HEK293 (cell line): ENCODE measurements at regions not wholly inside any gene's neighbourhood (a gene's known extent, or its start where the extent isn't known, plus 50 kb on each side); places are given as distances from the start of the nearest gene placed in this dataset.

Source experiments
- CTCF ChIA-PET: fragments of 350-600 bp; formaldehyde crosslinking; extraction: SDS; loops from one replicate; lab custom pipeline; 2021; ENCODE audit warnings: antibody characterized with exemption; lab: Yijun Ruan, JAX
- POLR2A ChIA-PET: fragments of 300-600 bp; formaldehyde crosslinking; extraction: SDS; loops from one replicate; lab custom pipeline; 2020; ENCODE audit warnings: antibody characterized with exemption, inconsistent platforms; lab: Yijun Ruan, JAX
- H3K27ac ChIP-seq: fragments of 200-500 bp; sonication (Bioruptor generic); 2 replicates; pipeline ENCODE4 v1.5.1; 2014; ENCODE audit warnings: low read depth, low read length, control low read depth, inconsistent platforms; ENCODE audit errors: extremely low read depth
- H3K36me3 ChIP-seq, 2 experiments: fragments of 200-500 bp in 1 of 2; sonication (Bioruptor generic) in 1 of 2; 1 replicate in 1 of 2; 2 replicates in 1 of 2; pipeline ENCODE4 v1.5.1; 2014 to 2017; ENCODE audit warnings: inconsistent platforms in 2 of 2, low read length in 2 of 2; ENCODE audit not compliant: control insufficient read depth in 2 of 2, insufficient read depth in 1 of 2
- H3K4me1 ChIP-seq: fragments of 200-500 bp; sonication (Bioruptor generic); 2 replicates; pipeline ENCODE4 v1.5.1; 2014; ENCODE audit warnings: mild to moderate bottlenecking, low read length, inconsistent platforms; ENCODE audit not compliant: control insufficient read depth, insufficient read depth
- H3K4me3 ChIP-seq: 2 replicates; pipeline ENCODE4 v1.5.1; 2011; ENCODE audit warnings: low read depth, mild to moderate bottlenecking, control low read depth, low read length, moderate library complexity
- H3K9me3 ChIP-seq: fragments of 200-500 bp; sonication (Bioruptor generic); 2 replicates; pipeline ENCODE4 v1.5.1; 2014; ENCODE audit warnings: low read depth, low read length, inconsistent platforms; ENCODE audit not compliant: control insufficient read depth, insufficient read depth
- KLF10 ChIP-seq: fragments of 450-650 bp; IDR thresholded peaks from 2 replicates; pipeline ENCODE4 v1.5.1; 2018; ENCODE audit warnings: missing biosample characterization, mild to moderate bottlenecking, missing genetic modification characterization
- KLF16 ChIP-seq: fragments of 450-650 bp; formaldehyde crosslinking; IDR thresholded peaks from 2 replicates; pipeline ENCODE4 v1.5.1; 2017; ENCODE audit warnings: missing biosample characterization, missing genetic modification characterization
- KLF7 ChIP-seq: fragments of 450-650 bp; formaldehyde crosslinking; IDR thresholded peaks from 2 replicates; pipeline ENCODE4 v1.5.1; 2016; ENCODE audit warnings: missing biosample characterization, missing genetic modification characterization, borderline replicate concordance
- KLF8 ChIP-seq: fragments of 450-650 bp; formaldehyde crosslinking; IDR thresholded peaks from 2 replicates; pipeline ENCODE4 v1.5.1; 2016; ENCODE audit warnings: missing biosample characterization, missing genetic modification characterization
- PRDM1 ChIP-seq: fragments of 450-650 bp; formaldehyde crosslinking; IDR thresholded peaks from 2 replicates; pipeline ENCODE4; 2016; ENCODE audit warnings: missing biosample characterization, missing genetic modification characterization
- RBAK ChIP-seq: fragments of 450-650 bp; formaldehyde crosslinking; IDR thresholded peaks from 2 replicates; pipeline ENCODE4 v1.5.1; 2016; ENCODE audit warnings: missing biosample characterization, missing genetic modification characterization
- SP3 ChIP-seq: fragments of 450-650 bp; formaldehyde crosslinking; IDR thresholded peaks from 2 replicates; pipeline ENCODE4 v1.5.1; 2016; ENCODE audit warnings: missing biosample characterization, missing genetic modification characterization
- ZEB2 ChIP-seq: fragments of 450-650 bp; formaldehyde crosslinking; IDR thresholded peaks from 2 replicates; pipeline ENCODE4 v1.5.1; 2016; ENCODE audit warnings: missing biosample characterization, missing genetic modification characterization
- ZIC2 ChIP-seq: fragments of 450-650 bp; formaldehyde crosslinking; IDR thresholded peaks from 2 replicates; pipeline ENCODE4 v1.5.1; 2016; ENCODE audit warnings: missing biosample characterization, missing genetic modification characterization
- ZNF155 ChIP-seq: fragments of 450-650 bp; formaldehyde crosslinking; IDR thresholded peaks from 2 replicates; pipeline ENCODE4 v1.5.1; 2016; ENCODE audit warnings: missing biosample characterization, missing genetic modification characterization
- ZNF19 ChIP-seq: fragments of 450-650 bp; formaldehyde crosslinking; IDR thresholded peaks from 2 replicates; pipeline ENCODE4; 2016; ENCODE audit warnings: missing biosample characterization, missing genetic modification characterization, low read depth
- ZNF211 ChIP-seq: fragments of 450-650 bp; formaldehyde crosslinking; IDR thresholded peaks from 2 replicates; pipeline ENCODE4 v1.5.1; 2016; ENCODE audit warnings: low read depth, missing biosample characterization, missing genetic modification characterization
- ZNF214 ChIP-seq: fragments of 450-650 bp; formaldehyde crosslinking; IDR thresholded peaks from 2 replicates; pipeline ENCODE4 v1.5.1; 2017; ENCODE audit warnings: missing biosample characterization, mild to moderate bottlenecking, missing genetic modification characterization, borderline replicate concordance
- ZNF23 ChIP-seq: fragments of 450-650 bp; formaldehyde crosslinking; IDR thresholded peaks from 2 replicates; pipeline ENCODE4 v1.5.1; 2016; ENCODE audit warnings: missing biosample characterization, missing genetic modification characterization, borderline replicate concordance
- ZNF24 ChIP-seq: fragments of 450-650 bp; formaldehyde crosslinking; IDR thresholded peaks from 2 replicates; pipeline ENCODE4 v1.5.1; 2016; ENCODE audit warnings: missing biosample characterization, missing genetic modification characterization
- ZNF366 ChIP-seq: fragments of 450-650 bp; formaldehyde crosslinking; conservative IDR thresholded peaks from 2 replicates; pipeline ENCODE4 v1.5.1; 2016; ENCODE audit warnings: missing biosample characterization, missing genetic modification characterization
- ZNF394 ChIP-seq: fragments of 450-650 bp; formaldehyde crosslinking; IDR thresholded peaks from 2 replicates; pipeline ENCODE4 v1.5.1; 2016; ENCODE audit warnings: missing biosample characterization, missing genetic modification characterization, mild to moderate bottlenecking, moderate library complexity, borderline replicate concordance
- ZNF416 ChIP-seq: fragments of 450-650 bp; formaldehyde crosslinking; IDR thresholded peaks from 2 replicates; pipeline ENCODE4 v1.5.1; 2016; ENCODE audit warnings: missing biosample characterization, missing genetic modification characterization
- ZNF423 ChIP-seq: fragments of 450-650 bp; formaldehyde crosslinking; IDR thresholded peaks from 2 replicates; pipeline ENCODE4 v1.5.1; 2016; ENCODE audit warnings: missing biosample characterization, missing genetic modification characterization
- ZNF433 ChIP-seq: fragments of 450-650 bp; formaldehyde crosslinking; IDR thresholded peaks from 2 replicates; pipeline ENCODE4 v1.5.1; 2016; ENCODE audit warnings: missing biosample characterization, missing genetic modification characterization, low read depth
- ZNF510 ChIP-seq: fragments of 450-650 bp; formaldehyde crosslinking; IDR thresholded peaks from 2 replicates; pipeline ENCODE4 v1.5.1; 2018; ENCODE audit warnings: mild to moderate bottlenecking, missing genetic modification characterization, missing biosample characterization; ENCODE audit not compliant: insufficient replicate concordance
- ZNF701 ChIP-seq: fragments of 450-650 bp; formaldehyde crosslinking; IDR thresholded peaks from 2 replicates; pipeline ENCODE4 v1.5.1; 2016; ENCODE audit warnings: missing biosample characterization, missing genetic modification characterization
- ZNF768 ChIP-seq: fragments of 450-650 bp; formaldehyde crosslinking; IDR thresholded peaks from 2 replicates; pipeline ENCODE4 v1.5.1; 2018; ENCODE audit warnings: missing biosample characterization, mild to moderate bottlenecking, missing genetic modification characterization
- ZNF837 ChIP-seq: fragments of 450-650 bp; formaldehyde crosslinking; IDR thresholded peaks from 2 replicates; pipeline ENCODE4 v1.5.1; 2016; ENCODE audit warnings: missing biosample characterization, missing genetic modification characterization
- ZSCAN23 ChIP-seq: fragments of 450-650 bp; formaldehyde crosslinking; IDR thresholded peaks from 2 replicates; pipeline ENCODE4 v1.5.1; 2016; ENCODE audit warnings: missing biosample characterization, missing genetic modification characterization
- ZXDB ChIP-seq: fragments of 450-650 bp; formaldehyde crosslinking; IDR thresholded peaks from 2 replicates; pipeline ENCODE4 v1.5.1; 2016; ENCODE audit warnings: missing biosample characterization, missing genetic modification characterization
- TF ChIP-seq, protein P1 (sequence below): fragments of 450-650 bp; formaldehyde crosslinking; IDR thresholded peaks from 2 replicates; pipeline ENCODE4 v1.5.1; 2016; ENCODE audit warnings: missing biosample characterization, missing genetic modification characterization
- TF ChIP-seq, protein P2 (sequence below): fragments of 450-650 bp; formaldehyde crosslinking; IDR thresholded peaks from 2 replicates; pipeline ENCODE4 v1.5.1; 2016; ENCODE audit warnings: missing biosample characterization, missing genetic modification characterization, borderline replicate concordance
- TF ChIP-seq, protein P3 (sequence below): fragments of 450-650 bp; formaldehyde crosslinking; IDR thresholded peaks from 2 replicates; pipeline ENCODE4 v1.5.1; 2016; ENCODE audit warnings: missing biosample characterization, missing genetic modification characterization

DNA sequence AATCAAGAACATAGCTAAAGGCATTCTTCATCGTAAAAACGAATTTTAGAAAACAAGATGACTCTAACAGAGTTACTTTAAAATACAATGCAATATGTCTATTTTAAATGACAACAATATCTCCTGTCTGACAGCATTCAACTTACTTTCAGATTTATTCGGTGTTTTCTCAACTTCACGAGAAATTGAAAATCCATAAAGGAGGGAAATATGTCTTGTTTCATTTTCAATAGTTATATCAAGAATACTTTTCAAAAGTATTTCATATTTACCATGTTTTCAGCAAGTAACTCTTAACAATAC lies 254.8 kb downstream of the DAD1 start:
- no peak overlapping the region; the same call in 1 of the 2 replicates for H3K27ac ChIP-seq
- peaks cover 17% of the 10 kb centered on the region for H3K4me1 ChIP-seq
- POLR2A ChIA-PET, result no interaction called here
- no peak overlapping the region for H3K4me3 ChIP-seq
- TF ChIP-seq ZNF416 (tag by site-specific recombination) (no peak), ZNF19 (tag by site-specific recombination) (no peak), ZXDB (no peak), ZNF433 (tag by site-specific recombination) (no peak), ZNF214 (tag by site-specific recombination) (no peak), ZNF510 (tag by site-specific recombination) (no peak), ZEB2 (tag by site-specific recombination) (0 out of 2 replicates have a peak, but pooled peaks have one; percentile 2), ZNF366 (tag by site-specific recombination) (no peak), SP3 (no peak), ZNF394 (tag by site-specific recombination) (0 out of 2 replicates have a peak, but pooled peaks have one; percentile 7), ZNF155 (no peak), RBAK (tag by site-specific recombination) (no peak), KLF7 (tag by site-specific recombination) (no peak), ZNF768 (no peak), ZNF423 (no peak)
- TF ChIP-seq, protein P1, sequence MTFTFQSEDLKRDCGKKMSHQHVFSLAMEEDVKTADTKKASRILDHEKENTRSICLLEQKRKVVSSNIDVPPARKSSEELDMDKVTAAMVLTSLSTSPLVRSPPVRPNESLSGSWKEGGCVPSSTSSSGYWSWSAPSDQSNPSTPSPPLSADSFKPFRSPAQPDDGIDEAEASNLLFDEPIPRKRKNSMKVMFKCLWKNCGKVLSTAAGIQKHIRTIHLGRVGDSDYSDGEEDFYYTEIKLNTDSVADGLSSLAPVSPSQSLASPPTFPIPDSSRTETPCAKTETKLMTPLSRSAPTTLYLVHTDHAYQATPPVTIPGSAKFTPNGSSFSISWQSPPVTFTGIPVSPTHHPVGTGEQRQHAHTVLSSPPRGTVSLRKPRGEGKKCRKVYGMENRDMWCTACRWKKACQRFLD (tag by site-specific recombination), result no peak
- CTCF ChIA-PET, result interaction anchor here (0.7 to 2.4 kb wide), 6 partner anchors 15 to 463 kb away, joined by 3 to 11 read pairs (median 3); no protein-coding TSS in a partner anchor
- no peaks in the 10 kb centered on the region for H3K9me3 ChIP-seq
- H3K36me3 ChIP-seq, result no peaks in the 10 kb centered on the region

DNA sequence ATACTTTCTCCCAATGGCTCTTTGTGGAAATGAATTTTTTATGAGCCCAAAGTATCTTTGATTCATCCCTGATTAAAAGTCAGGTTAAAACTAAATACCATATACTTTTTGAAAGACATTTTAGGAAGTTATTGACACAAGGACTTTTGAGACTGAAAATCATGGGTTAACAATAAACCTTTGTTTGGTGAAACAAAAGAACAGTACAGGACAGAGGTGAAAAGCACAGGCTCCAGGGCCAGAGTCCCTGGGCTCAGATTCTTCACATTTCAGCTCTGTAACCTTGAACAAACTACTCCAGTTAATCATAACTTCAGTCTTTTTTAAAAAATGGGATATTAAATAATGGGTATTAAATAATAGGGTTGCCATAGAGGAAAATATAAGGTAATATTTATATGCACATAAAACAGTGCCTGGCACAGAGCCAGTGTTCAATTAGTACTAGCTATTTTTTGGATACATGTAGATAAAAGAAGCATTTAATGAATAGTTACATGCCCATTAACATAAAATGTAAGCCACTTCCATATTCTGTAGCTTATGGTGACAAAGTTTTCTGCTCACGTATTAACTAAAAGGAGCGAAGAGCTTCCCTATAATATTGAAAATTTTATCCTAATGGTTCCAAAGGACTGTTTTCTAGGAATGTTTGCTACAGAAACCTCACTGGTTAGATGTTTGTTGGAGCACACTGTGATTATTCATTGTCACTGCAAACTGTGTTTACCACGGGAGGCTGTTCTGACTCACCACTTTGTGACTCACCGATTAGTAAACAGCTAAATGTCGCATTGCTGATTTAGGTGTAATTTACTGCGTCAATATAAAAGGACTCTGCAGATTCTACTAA lies 255.4 kb downstream of the DAD1 start:
- Histone ChIP-seq H3K9me3 (no peaks in the 10 kb centered on the region), H3K4me3 (no peak overlapping the region), H3K27ac (no peak overlapping the region), H3K4me1 (peaks cover 17% of the 10 kb centered on the region), H3K36me3 (no peaks in the 10 kb centered on the region)
- CTCF ChIA-PET, result interaction anchor here (0.6 to 2.4 kb wide), 10 partner anchors 13 to 463 kb away, joined by 3 to 11 read pairs (median 3); no protein-coding TSS in a partner anchor
- POLR2A ChIA-PET, result interaction anchor here (0.6 kb wide), 1 partner anchor 112 kb away, joined by 5 read pairs; no protein-coding TSS in a partner anchor
- TF ChIP-seq ZNF211 (tag by site-specific recombination) (no peak), KLF10 (tag by site-specific recombination) (0 out of 2 replicates have a peak, but pooled peaks have one; percentile 42), ZNF837 (tag by site-specific recombination) (no peak), KLF16 (tag by site-specific recombination) (no peak), KLF8 (tag by site-specific recombination) (peak; percentile 59), PRDM1 (peak; percentile 54), ZSCAN23 (tag by site-specific recombination) (0 out of 2 replicates have a peak, but pooled peaks have one; percentile 61), ZNF701 (tag by site-specific recombination) (no peak), ZNF23 (no peak), ZIC2 (tag by site-specific recombination) (peak; percentile 48), ZNF24 (tag by site-specific recombination) (0 out of 2 replicates have a peak, but pooled peaks have one; percentile 72)
- TF ChIP-seq, protein P2, sequence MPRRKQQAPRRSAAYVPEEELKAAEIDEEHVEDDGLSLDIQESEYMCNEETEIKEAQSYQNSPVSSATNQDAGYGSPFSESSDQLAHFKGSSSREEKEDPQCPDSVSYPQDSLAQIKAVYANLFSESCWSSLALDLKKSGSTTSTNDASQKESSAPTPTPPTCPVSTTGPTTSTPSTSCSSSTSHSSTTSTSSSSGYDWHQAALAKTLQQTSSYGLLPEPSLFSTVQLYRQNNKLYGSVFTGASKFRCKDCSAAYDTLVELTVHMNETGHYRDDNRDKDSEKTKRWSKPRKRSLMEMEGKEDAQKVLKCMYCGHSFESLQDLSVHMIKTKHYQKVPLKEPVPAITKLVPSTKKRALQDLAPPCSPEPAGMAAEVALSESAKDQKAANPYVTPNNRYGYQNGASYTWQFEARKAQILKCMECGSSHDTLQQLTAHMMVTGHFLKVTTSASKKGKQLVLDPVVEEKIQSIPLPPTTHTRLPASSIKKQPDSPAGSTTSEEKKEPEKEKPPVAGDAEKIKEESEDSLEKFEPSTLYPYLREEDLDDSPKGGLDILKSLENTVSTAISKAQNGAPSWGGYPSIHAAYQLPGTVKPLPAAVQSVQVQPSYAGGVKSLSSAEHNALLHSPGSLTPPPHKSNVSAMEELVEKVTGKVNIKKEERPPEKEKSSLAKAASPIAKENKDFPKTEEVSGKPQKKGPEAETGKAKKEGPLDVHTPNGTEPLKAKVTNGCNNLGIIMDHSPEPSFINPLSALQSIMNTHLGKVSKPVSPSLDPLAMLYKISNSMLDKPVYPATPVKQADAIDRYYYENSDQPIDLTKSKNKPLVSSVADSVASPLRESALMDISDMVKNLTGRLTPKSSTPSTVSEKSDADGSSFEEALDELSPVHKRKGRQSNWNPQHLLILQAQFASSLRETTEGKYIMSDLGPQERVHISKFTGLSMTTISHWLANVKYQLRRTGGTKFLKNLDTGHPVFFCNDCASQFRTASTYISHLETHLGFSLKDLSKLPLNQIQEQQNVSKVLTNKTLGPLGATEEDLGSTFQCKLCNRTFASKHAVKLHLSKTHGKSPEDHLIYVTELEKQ, result peak; percentile 91
- TF ChIP-seq, protein P3, sequence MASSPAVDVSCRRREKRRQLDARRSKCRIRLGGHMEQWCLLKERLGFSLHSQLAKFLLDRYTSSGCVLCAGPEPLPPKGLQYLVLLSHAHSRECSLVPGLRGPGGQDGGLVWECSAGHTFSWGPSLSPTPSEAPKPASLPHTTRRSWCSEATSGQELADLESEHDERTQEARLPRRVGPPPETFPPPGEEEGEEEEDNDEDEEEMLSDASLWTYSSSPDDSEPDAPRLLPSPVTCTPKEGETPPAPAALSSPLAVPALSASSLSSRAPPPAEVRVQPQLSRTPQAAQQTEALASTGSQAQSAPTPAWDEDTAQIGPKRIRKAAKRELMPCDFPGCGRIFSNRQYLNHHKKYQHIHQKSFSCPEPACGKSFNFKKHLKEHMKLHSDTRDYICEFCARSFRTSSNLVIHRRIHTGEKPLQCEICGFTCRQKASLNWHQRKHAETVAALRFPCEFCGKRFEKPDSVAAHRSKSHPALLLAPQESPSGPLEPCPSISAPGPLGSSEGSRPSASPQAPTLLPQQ, result peak; percentile 60; the same call in 1 of the 2 replicates
